AG04449 (cell line): ENCODE measurements at regions not wholly inside any gene's neighbourhood (a gene's known extent, or its start where the extent isn't known, plus 50 kb on each side); places are given as distances from the start of the nearest gene placed in this dataset.

Source experiments
- CTCF ChIA-PET: fragments of 350-600 bp; formaldehyde crosslinking; extraction: SDS; loops from one replicate; lab custom pipeline; 2021; ENCODE audit warnings: antibody characterized with exemption; lab: Yijun Ruan, JAX
- POLR2A ChIA-PET: fragments of 400-600, 350-600 bp; formaldehyde crosslinking; extraction: SDS; loops from one replicate; lab custom pipeline; 2020; ENCODE audit warnings: antibody characterized with exemption, inconsistent platforms; lab: Yijun Ruan, JAX
- DNase-seq: peaks from one replicate; pipeline ENCODE4 v3.0.0-alpha.2; 2010; ENCODE audit warnings: low read depth, low spot score
- H3K4me3 ChIP-seq: 2 replicates; pipeline ENCODE4 v1.5.1; 2011; ENCODE audit warnings: low read depth, mild to moderate bottlenecking, control low read depth, low read length
- CTCF ChIP-seq: IDR thresholded peaks from one replicate; pipeline ENCODE4 v1.5.1; 2011; ENCODE audit warnings: mild to moderate bottlenecking, moderate library complexity, low read length, control low read depth, inconsistent platforms; ENCODE audit not compliant: insufficient read depth; ENCODE audit errors: missing control alignments

- TF ChIP-seq CTCF, result no peak
- ChIA-PET POLR2A (no interaction called here), CTCF (no interaction called here)
- H3K4me3 ChIP-seq, result no peak overlapping the region
- no peak for DNase-seq
Observed at GRCh38 chr7:121797657-121798452, 75.1 kb upstream of the PTPRZ1 start.

GRCh38 chr7:121796936-121797656 lies 75.9 kb upstream of the PTPRZ1 start:
- no peak for DNase-seq
- H3K4me3 ChIP-seq, result no peak overlapping the region
- TF ChIP-seq CTCF, result no peak
- POLR2A ChIA-PET, result no interaction called here
- CTCF ChIA-PET, result no interaction called here

- TF ChIP-seq CTCF, result no peak
- CTCF ChIA-PET, result no interaction called here
- POLR2A ChIA-PET, result no interaction called here
- H3K4me3 ChIP-seq, result no peak overlapping the region
- DNase-seq, result no peak
Observed at GRCh38 chr7:121796381-121796780, 76.6 kb upstream of the PTPRZ1 start.

- H3K4me3 ChIP-seq, result no peak overlapping the region
- CTCF ChIA-PET, result no interaction called here
- POLR2A ChIA-PET, result no interaction called here
- no peak for DNase-seq
- no peak for TF ChIP-seq CTCF
Observed at GRCh38 chr7:121795736-121796135, 77.2 kb upstream of the PTPRZ1 start.

GRCh38 chr7:121793716-121794115 lies 79.2 kb upstream of the PTPRZ1 start:
- TF ChIP-seq CTCF, result no peak
- ChIA-PET POLR2A (interaction anchor here (0.6 kb wide), 1 partner anchor 1742 kb away, joined by 4 read pairs; no protein-coding TSS in a partner anchor), CTCF (no interaction called here)
- H3K4me3 ChIP-seq, result no peak overlapping the region
- DNase-seq, result no peak

GRCh38 chr7:121777672-121778071 lies 95.3 kb upstream of the PTPRZ1 start:
- no peak for TF ChIP-seq CTCF
- ChIA-PET POLR2A (no interaction called here), CTCF (no interaction called here)
- no peak overlapping the region for H3K4me3 ChIP-seq
- no peak for DNase-seq
